ENCODE measurements at regions not wholly inside any gene's neighbourhood (a gene's known extent, or its start where the extent isn't known, plus 50 kb on each side); places are given as distances from the start of the nearest gene placed in this dataset.

- TF ChIP-seq ETV6 (conservative IDR thresholded peaks at IDR 0.05 in 1 of 2, IDR thresholded peaks at IDR 0.05 in 1 of 2; ENCODE audit: borderline replicate concordance in 1 of 2, low read depth in 1 of 2) (no peak), CTCF (IDR thresholded peaks at IDR 0.05 in 2 of 3, conservative IDR thresholded peaks at IDR 0.05 in 1 of 3; ENCODE audit: control insufficient read depth in 2 of 3, extremely low read depth in 1 of 3, insufficient read depth in 1 of 3, low read depth in 3 of 3, low read length in 3 of 3) (no peak), POLR2AphosphoS5 (IDR thresholded peaks at IDR 0.05; ENCODE audit: low read length) (no peak), EZH2 (IDR thresholded peaks at IDR 0.05; ENCODE audit: borderline replicate concordance, control insufficient read depth, low read depth, low read length) (no peak), USF2 (IDR thresholded peaks at IDR 0.05; ENCODE audit: borderline replicate concordance, low read depth, low read length) (no peak), RCOR1 (conservative IDR thresholded peaks at IDR 0.05; ENCODE audit: low read depth, low read length) (no peak)
Observed at GRCh38 chr9:95742821-95743220, 132.7 kb upstream of the ERCC6L2 start.
